ENCODE measurements at regions not wholly inside any gene's neighbourhood (a gene's known extent, or its start where the extent isn't known, plus 50 kb on each side); places are given as distances from the start of the nearest gene placed in this dataset.

DNA sequence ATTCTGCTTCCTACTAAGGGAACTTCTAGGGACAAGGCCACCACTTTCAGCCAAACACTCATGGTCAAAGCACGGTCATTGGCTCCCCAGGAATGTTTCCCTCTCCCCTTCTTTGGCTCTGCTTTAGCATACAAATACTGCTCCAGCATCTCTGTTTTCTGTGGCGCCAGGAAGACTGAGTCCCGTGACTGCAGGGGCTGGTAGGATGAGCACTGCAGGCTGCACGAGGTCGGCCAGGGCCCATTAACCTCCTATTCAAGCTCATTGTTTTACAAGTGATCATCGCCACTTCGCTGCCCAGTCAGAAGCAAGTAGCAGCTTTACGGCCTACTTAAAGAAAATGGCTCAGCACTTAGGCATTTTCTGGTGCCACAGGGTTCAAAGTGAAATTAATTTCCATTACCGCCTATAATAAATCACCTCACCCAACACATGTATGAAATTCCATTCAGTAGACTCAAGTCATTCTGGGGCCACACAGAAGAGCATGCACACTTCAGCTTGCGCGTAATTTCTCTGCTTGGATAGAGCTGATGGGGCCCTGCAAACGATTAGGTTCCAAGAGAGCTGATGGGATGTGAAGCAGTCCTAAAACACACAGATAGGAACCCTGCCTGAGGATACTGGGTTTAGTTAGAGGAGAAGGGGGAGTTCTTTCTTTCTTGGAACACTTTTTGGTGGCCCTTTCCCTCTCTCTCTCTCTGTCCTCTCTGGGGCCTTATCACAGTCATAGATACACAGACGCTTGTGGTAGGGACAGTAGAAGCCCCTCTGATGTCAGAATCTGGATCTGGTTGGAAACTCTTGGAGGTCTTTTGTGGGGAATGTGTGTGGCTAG, 173.7 kb downstream of the KIF18A start:
- POLR2A ChIA-PET: no interaction called here
- peaks cover 0 to 8% (median 0%) of the 10 kb centered on the region in 11 donors for H3K9me3 Mint-ChIP-seq
- intact Hi-C loops (cut with micrococcal nuclease): no loop called here

DNA sequence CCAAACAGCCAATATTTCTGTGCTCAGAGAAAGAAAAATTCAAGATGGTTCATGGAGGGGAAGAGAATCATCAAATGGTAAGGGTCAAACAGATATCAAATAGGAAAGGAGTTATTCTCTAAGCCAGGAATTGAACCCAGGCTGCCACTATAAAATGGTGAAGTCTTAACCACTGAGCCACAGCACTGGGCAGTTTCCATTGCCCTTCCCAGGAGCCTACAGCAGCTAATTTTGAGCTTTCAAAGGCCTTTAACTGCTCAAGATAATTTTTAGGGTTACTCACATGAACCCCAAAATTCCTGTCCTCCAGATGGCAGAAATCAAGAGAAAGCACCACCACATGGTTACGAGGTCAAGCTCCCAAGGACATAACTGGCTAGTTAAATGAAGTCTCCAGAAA, 176.2 kb downstream of the KIF18A start:
- Mint-ChIP-seq H3K27ac (no peak overlapping the region), H3K27me3 (peaks cover 0 to 4% (median 0%) of the 10 kb centered on the region in 5 donors), H3K4me3 (no peak overlapping the region), H3K9me3 (peaks cover 0 to 4% (median 0%) of the 10 kb centered on the region in 11 donors), H3K4me1 (no peaks in the 10 kb centered on the region), H3K36me3 (no peaks in the 10 kb centered on the region)
- ATAC-seq: no peak
- intact Hi-C loops (cut with micrococcal nuclease): no loop called here
- H3K27ac ChIP-seq (ENCODE audit: low read depth, low read length): no peak overlapping the region
- ChIA-PET CTCF (no interaction called here), POLR2A (no interaction called here)
- no peaks in the 10 kb centered on the region for H3K9me3 ChIP-seq (ENCODE audit: control insufficient read depth in 2 of 3, low read length in 3 of 3)
- H3K27me3 ChIP-seq (ENCODE audit: control insufficient read depth in 2 of 2, insufficient read depth in 2 of 2, low read length in 2 of 2): no peaks in the 10 kb centered on the region
- DNase-seq: no peak
- no peaks in the 10 kb centered on the region for H3K4me1 ChIP-seq (ENCODE audit: control insufficient read depth in 2 of 2, insufficient read depth in 2 of 2, low read length in 2 of 2)
- no peaks in the 10 kb centered on the region for H3K36me3 ChIP-seq (ENCODE audit: control insufficient read depth in 2 of 3, insufficient read depth in 3 of 3, low read length in 3 of 3)
- H3K4me3 ChIP-seq (ENCODE audit: low read length): no peak overlapping the region

More for the DNA sequence above, 173.7 kb downstream of the KIF18A start:
- ATAC-seq (no peak), DNase-seq (no peak)
- Mint-ChIP-seq H3K27me3 (peaks cover 0 to 4% (median 0%) of the 10 kb centered on the region in 5 donors), H3K27ac (no peak overlapping the region), H3K4me3 (no peak overlapping the region), H3K36me3 (no peaks in the 10 kb centered on the region), H3K4me1 (no peaks in the 10 kb centered on the region)
- Histone ChIP-seq H3K27ac (ENCODE audit: low read depth, low read length) (no peak overlapping the region), H3K4me1 (ENCODE audit: control insufficient read depth in 2 of 2, insufficient read depth in 2 of 2, low read length in 2 of 2) (no peaks in the 10 kb centered on the region), H3K9me3 (ENCODE audit: control insufficient read depth in 2 of 3, low read length in 3 of 3) (no peaks in the 10 kb centered on the region), H3K4me3 (ENCODE audit: low read length) (no peak overlapping the region), H3K36me3 (ENCODE audit: control insufficient read depth in 2 of 3, insufficient read depth in 3 of 3, low read length in 3 of 3) (no peaks in the 10 kb centered on the region), H3K27me3 (ENCODE audit: control insufficient read depth in 2 of 2, insufficient read depth in 2 of 2, low read length in 2 of 2) (no peaks in the 10 kb centered on the region)
- CTCF ChIA-PET: interaction anchor here (0.7 kb wide), 1 partner anchor 20 kb away, joined by 3 read pairs; no protein-coding TSS in a partner anchor

DNA sequence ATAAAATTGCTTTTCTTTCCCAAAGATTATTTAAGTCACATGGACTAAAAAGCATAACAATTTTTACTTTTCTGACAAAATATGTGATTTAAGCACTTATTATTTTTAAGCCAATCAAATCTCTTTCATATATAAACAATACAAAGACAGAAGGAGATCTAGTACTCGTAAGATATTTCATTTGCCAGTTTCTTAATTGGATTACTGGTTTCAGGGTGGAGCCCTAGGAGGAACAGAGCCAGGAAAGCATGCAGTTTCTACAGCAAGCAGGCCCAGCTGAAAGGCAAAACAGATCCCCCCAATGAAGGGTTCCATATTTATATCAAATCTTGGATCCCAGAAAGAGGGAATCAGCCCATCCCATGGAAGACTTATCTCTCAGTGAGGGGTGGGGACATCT, 177.0 kb downstream of the KIF18A start:
- Histone ChIP-seq H3K27ac (ENCODE audit: low read depth, low read length) (no peak overlapping the region), H3K4me1 (ENCODE audit: control insufficient read depth in 2 of 2, insufficient read depth in 2 of 2, low read length in 2 of 2) (no peaks in the 10 kb centered on the region), H3K36me3 (ENCODE audit: control insufficient read depth in 2 of 3, insufficient read depth in 3 of 3, low read length in 3 of 3) (no peaks in the 10 kb centered on the region), H3K9me3 (ENCODE audit: control insufficient read depth in 2 of 3, low read length in 3 of 3) (no peaks in the 10 kb centered on the region), H3K27me3 (ENCODE audit: control insufficient read depth in 2 of 2, insufficient read depth in 2 of 2, low read length in 2 of 2) (no peaks in the 10 kb centered on the region), H3K4me3 (ENCODE audit: low read length) (no peak overlapping the region)
- intact Hi-C loops (cut with micrococcal nuclease): no loop called here
- no peak overlapping the region for H3K4me3 Mint-ChIP-seq
- POLR2A ChIA-PET: no interaction called here
- H3K4me1 Mint-ChIP-seq: no peaks in the 10 kb centered on the region
- no peaks in the 10 kb centered on the region for H3K36me3 Mint-ChIP-seq
- peaks cover 0 to 4% (median 0%) of the 10 kb centered on the region in 5 donors for H3K27me3 Mint-ChIP-seq
- peaks cover 0 to 4% (median 0%) of the 10 kb centered on the region in 11 donors for H3K9me3 Mint-ChIP-seq
- CTCF ChIA-PET: no interaction called here
- no peak overlapping the region for H3K27ac Mint-ChIP-seq
- ATAC-seq: no peak
- no peak for DNase-seq

DNA sequence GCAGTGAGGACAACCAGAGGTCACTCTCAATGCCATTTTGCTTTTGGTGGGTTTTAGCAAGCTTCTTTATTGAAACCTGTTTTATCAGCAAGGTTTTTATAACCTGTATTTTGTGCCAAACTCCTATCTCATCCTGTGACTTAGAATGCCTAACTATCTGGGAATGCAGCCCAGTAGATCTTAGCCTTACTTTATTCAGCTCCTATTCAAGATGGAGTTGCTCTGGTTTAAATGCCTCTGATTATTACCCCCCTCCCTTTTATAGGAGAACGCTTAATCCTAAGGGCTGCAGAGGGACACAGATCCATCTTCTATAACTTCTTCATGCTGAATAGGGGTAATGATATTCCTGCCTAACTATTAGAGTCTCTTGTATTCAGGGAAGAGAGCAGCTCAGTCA, 179.1 kb downstream of the KIF18A start:
- Mint-ChIP-seq H3K27me3 (peaks cover 0 to 4% (median 0%) of the 10 kb centered on the region in 5 donors), H3K27ac (no peak overlapping the region), H3K4me3 (no peak overlapping the region), H3K36me3 (no peaks in the 10 kb centered on the region), H3K4me1 (no peaks in the 10 kb centered on the region), H3K9me3 (peaks cover 0 to 4% (median 3%) of the 10 kb centered on the region in 11 donors)
- ATAC-seq (no peak), DNase-seq (no peak)
- Histone ChIP-seq H3K27me3 (ENCODE audit: control insufficient read depth in 2 of 2, insufficient read depth in 2 of 2, low read length in 2 of 2) (no peaks in the 10 kb centered on the region), H3K9me3 (ENCODE audit: control insufficient read depth in 2 of 3, low read length in 3 of 3) (no peaks in the 10 kb centered on the region), H3K4me3 (ENCODE audit: low read length) (no peak overlapping the region), H3K27ac (ENCODE audit: low read depth, low read length) (no peak overlapping the region), H3K36me3 (ENCODE audit: control insufficient read depth in 2 of 3, insufficient read depth in 3 of 3, low read length in 3 of 3) (no peaks in the 10 kb centered on the region), H3K4me1 (ENCODE audit: control insufficient read depth in 2 of 2, insufficient read depth in 2 of 2, low read length in 2 of 2) (no peaks in the 10 kb centered on the region)
- ChIA-PET CTCF (no interaction called here), POLR2A (no interaction called here)
- intact Hi-C loops (cut with micrococcal nuclease): no loop called here

DNA sequence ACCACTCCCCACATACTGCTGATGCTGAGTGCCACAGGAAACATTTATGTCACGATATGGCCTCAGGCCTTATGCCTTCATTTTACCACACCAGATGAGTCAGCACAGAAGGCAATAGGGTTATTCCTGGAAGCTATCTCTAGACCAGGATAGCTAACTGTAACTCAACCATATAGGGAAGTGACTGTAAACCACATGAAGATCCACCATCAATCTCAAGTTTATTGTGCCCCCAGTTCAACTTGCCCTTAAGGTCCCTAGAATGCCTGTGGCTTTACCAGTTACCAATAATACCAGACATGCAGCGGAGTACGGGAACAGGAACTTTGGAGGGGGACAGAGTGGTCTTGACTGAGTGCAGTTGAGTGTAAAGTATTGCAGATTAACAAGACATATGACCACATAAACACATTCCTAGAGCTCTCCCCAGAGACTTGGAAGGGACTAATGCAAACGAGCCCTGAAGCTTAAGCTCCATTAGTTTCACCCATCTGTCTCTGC, 180.9 kb downstream of the KIF18A start:
- Histone ChIP-seq H3K27ac (ENCODE audit: low read depth, low read length) (no peak overlapping the region), H3K4me3 (ENCODE audit: low read length) (no peak overlapping the region), H3K9me3 (ENCODE audit: control insufficient read depth in 2 of 3, low read length in 3 of 3) (no peaks in the 10 kb centered on the region), H3K36me3 (ENCODE audit: control insufficient read depth in 2 of 3, insufficient read depth in 3 of 3, low read length in 3 of 3) (no peaks in the 10 kb centered on the region), H3K27me3 (ENCODE audit: control insufficient read depth in 2 of 2, insufficient read depth in 2 of 2, low read length in 2 of 2) (no peaks in the 10 kb centered on the region), H3K4me1 (ENCODE audit: control insufficient read depth in 2 of 2, insufficient read depth in 2 of 2, low read length in 2 of 2) (no peaks in the 10 kb centered on the region)
- Mint-ChIP-seq H3K9me3 (peaks cover 0 to 4% (median 3%) of the 10 kb centered on the region in 11 donors), H3K36me3 (no peaks in the 10 kb centered on the region), H3K27ac (no peak overlapping the region), H3K27me3 (peaks cover 0 to 4% (median 0%) of the 10 kb centered on the region in 5 donors), H3K4me1 (no peaks in the 10 kb centered on the region), H3K4me3 (no peak overlapping the region)
- intact Hi-C loops (cut with micrococcal nuclease): no loop called here
- ATAC-seq: no peak
- ChIA-PET CTCF (no interaction called here), POLR2A (no interaction called here)
- no peak for DNase-seq

DNA sequence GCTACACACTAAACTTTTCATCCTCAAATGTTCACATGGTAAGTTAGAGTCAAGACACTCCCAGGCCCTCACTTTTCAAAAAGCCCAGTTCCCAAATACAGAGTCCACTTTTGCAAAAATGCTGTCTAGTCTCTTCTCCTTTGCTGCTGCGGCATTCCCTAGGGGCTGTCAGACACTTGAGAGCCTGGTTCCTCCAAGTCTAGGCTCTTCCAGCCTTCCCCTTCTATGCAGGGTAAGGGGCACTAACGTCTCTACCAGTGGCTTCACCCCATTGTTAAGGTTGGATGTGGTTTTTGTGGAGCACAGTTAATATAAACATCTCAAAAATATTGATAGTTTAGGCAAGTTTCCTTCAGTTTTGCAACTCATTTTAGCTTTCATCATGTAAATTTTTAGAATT, 181.5 kb downstream of the KIF18A start:
- DNase-seq (no peak), ATAC-seq (no peak)
- H3K27ac ChIP-seq (ENCODE audit: low read depth, low read length): no peak overlapping the region
- H3K4me3 ChIP-seq (ENCODE audit: low read length): no peak overlapping the region
- H3K36me3 Mint-ChIP-seq: no peaks in the 10 kb centered on the region
- H3K27me3 Mint-ChIP-seq: peaks cover 0 to 4% (median 0%) of the 10 kb centered on the region in 5 donors
- H3K27me3 ChIP-seq (ENCODE audit: control insufficient read depth in 2 of 2, insufficient read depth in 2 of 2, low read length in 2 of 2): no peaks in the 10 kb centered on the region
- no peaks in the 10 kb centered on the region for H3K36me3 ChIP-seq (ENCODE audit: control insufficient read depth in 2 of 3, insufficient read depth in 3 of 3, low read length in 3 of 3)
- POLR2A ChIA-PET: no interaction called here
- H3K27ac Mint-ChIP-seq: no peak overlapping the region
- CTCF ChIA-PET: no interaction called here
- no peaks in the 10 kb centered on the region for H3K4me1 Mint-ChIP-seq
- peaks cover 0 to 4% (median 3%) of the 10 kb centered on the region in 11 donors for H3K9me3 Mint-ChIP-seq
- no peaks in the 10 kb centered on the region for H3K9me3 ChIP-seq (ENCODE audit: control insufficient read depth in 2 of 3, low read length in 3 of 3)
- no peak overlapping the region for H3K4me3 Mint-ChIP-seq
- intact Hi-C loops (cut with micrococcal nuclease): no loop called here
- H3K4me1 ChIP-seq (ENCODE audit: control insufficient read depth in 2 of 2, insufficient read depth in 2 of 2, low read length in 2 of 2): no peaks in the 10 kb centered on the region

DNA sequence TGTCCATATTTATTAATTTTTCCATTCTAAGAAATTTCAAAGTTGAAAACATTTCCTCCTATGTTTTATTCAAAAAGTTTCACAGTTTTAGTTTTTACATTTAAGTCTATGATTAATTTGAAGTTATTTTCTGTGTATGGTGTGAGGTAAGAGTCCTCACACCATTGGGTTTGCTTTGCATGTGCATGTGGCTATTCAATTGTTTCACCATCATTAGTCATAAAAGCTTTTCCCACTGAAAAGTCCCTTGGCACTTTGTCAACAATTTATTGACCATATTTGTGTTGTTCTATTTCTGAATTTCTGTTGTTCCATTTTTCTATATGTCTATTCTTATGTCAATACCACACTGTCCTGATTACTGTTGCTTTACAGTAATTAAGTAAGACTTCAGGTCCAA, 186.5 kb downstream of the KIF18A start:
- no peaks in the 10 kb centered on the region for H3K36me3 Mint-ChIP-seq
- Histone ChIP-seq H3K4me1 (ENCODE audit: control insufficient read depth in 2 of 2, insufficient read depth in 2 of 2, low read length in 2 of 2) (no peaks in the 10 kb centered on the region), H3K27me3 (ENCODE audit: control insufficient read depth in 2 of 2, insufficient read depth in 2 of 2, low read length in 2 of 2) (no peaks in the 10 kb centered on the region), H3K36me3 (ENCODE audit: control insufficient read depth in 2 of 3, insufficient read depth in 3 of 3, low read length in 3 of 3) (no peaks in the 10 kb centered on the region), H3K9me3 (ENCODE audit: control insufficient read depth in 2 of 3, low read length in 3 of 3) (no peaks in the 10 kb centered on the region), H3K27ac (ENCODE audit: low read depth, low read length) (no peak overlapping the region), H3K4me3 (ENCODE audit: low read length) (no peak overlapping the region)
- no peaks in the 10 kb centered on the region for H3K4me1 Mint-ChIP-seq
- peaks cover 0 to 6% (median 3%) of the 10 kb centered on the region in 11 donors for H3K9me3 Mint-ChIP-seq
- CTCF ChIA-PET: no interaction called here
- POLR2A ChIA-PET: no interaction called here
- H3K27ac Mint-ChIP-seq: no peak overlapping the region
- no peak overlapping the region for H3K4me3 Mint-ChIP-seq
- peaks cover 0 to 8% (median 6%) of the 10 kb centered on the region in 5 donors for H3K27me3 Mint-ChIP-seq
- ATAC-seq (no peak), DNase-seq (no peak)
- intact Hi-C loops (cut with micrococcal nuclease): no loop called here

All from naive thymus-derived CD4-positive, alpha-beta T cell (primary cell).